ENCODE measurements at regions not wholly inside any gene's neighbourhood (a gene's known extent, or its start where the extent isn't known, plus 50 kb on each side); places are given as distances from the start of the nearest gene placed in this dataset.

DNA sequence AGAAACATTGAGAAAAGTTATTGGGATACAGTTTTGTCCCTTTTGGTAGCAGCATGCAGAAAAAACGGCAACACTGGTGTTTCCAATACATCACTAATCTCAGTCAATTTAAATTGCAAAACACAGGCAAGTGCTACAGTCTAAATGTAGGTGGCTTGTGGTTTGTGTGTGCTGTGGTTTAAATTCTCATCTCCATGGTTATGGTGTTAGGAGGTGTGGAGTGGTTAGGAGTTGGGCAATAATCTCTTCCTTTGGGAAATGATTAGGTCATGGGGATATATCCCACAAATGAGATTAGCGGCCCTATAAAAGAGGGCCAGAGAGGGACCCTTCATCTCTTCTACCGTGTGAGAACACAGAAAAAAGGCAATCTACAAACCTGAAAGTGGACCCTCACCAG lies 1344.3 kb downstream of the ADGRL3 start:
- Histone ChIP-seq H3K4me3 (no peak overlapping the region), H3K4me1 (no peaks in the 10 kb centered on the region), H3K27me3 (no peaks in the 10 kb centered on the region), H3K36me3 (no peaks in the 10 kb centered on the region), H3K27ac (no peak overlapping the region), H3K9me3 (no peaks in the 10 kb centered on the region)
- DNase-seq (ENCODE audit: low spot score in 2 of 2): no peak
- WGBS, 2 donors: 68 to 75% methylated on average over 3 of the region's 3 CpGs
- TF ChIP-seq POLR2A (IDR thresholded peaks at IDR 0.05) (no peak), EP300 (IDR thresholded peaks at IDR 0.05) (no peak)
- TF ChIP-seq, protein P1, sequence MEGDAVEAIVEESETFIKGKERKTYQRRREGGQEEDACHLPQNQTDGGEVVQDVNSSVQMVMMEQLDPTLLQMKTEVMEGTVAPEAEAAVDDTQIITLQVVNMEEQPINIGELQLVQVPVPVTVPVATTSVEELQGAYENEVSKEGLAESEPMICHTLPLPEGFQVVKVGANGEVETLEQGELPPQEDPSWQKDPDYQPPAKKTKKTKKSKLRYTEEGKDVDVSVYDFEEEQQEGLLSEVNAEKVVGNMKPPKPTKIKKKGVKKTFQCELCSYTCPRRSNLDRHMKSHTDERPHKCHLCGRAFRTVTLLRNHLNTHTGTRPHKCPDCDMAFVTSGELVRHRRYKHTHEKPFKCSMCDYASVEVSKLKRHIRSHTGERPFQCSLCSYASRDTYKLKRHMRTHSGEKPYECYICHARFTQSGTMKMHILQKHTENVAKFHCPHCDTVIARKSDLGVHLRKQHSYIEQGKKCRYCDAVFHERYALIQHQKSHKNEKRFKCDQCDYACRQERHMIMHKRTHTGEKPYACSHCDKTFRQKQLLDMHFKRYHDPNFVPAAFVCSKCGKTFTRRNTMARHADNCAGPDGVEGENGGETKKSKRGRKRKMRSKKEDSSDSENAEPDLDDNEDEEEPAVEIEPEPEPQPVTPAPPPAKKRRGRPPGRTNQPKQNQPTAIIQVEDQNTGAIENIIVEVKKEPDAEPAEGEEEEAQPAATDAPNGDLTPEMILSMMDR (IDR thresholded peaks at IDR 0.05): no peak

DNA sequence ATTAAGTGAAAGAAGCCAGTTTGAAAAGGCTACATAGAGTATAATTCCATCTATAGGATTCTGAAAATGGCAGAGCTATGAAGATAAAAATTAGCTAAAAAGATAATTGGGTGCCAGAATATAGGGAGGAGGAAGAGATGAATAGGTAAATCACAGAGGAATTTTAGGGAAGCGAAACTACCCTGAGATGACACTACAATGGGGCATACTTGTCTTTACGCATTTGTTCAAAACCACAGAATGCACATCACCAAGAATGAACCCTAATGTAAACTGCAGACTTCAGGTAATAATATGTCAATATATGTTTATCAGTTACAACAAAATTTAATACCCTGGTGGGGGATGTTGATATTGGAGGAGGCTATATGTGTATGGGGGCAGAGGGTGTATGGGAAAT lies 1342.9 kb downstream of the ADGRL3 start:
- WGBS, 2 donors: 86 to 96% methylated on average over 2 of the region's 2 CpGs
- H3K36me3 ChIP-seq: no peaks in the 10 kb centered on the region
- no peak for DNase-seq (ENCODE audit: low spot score in 2 of 2)
- no peak overlapping the region for H3K4me3 ChIP-seq
- no peaks in the 10 kb centered on the region for H3K27me3 ChIP-seq
- no peak overlapping the region for H3K27ac ChIP-seq
- no peaks in the 10 kb centered on the region for H3K4me1 ChIP-seq
- no peak for TF ChIP-seq POLR2A (IDR thresholded peaks at IDR 0.05)
- TF ChIP-seq, protein P1 (IDR thresholded peaks at IDR 0.05): no peak
- no peak for TF ChIP-seq EP300 (IDR thresholded peaks at IDR 0.05)
- peaks cover 0 to 12% (median 0%) of the 10 kb centered on the region in 4 donors for H3K9me3 ChIP-seq

DNA sequence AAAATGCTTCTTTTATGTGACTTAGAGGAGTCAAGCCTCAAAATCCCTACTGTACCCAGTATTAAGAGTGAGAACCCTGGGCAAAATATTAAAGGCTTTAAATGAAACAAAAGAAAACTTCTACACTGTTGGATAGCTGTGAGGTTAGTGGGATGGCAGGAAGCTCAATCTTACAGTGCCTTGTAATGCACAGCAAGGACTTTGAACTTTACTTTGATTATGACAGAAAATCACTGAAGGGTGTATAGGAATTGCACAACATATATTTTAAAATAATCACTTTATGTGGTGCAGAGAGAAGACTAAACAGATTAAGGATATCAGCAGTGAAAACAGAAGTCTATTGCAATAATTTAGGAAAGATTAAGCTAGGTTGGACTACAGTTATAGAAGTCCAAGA lies 1333.4 kb downstream of the ADGRL3 start:
- DNase-seq (ENCODE audit: low spot score in 2 of 2): no peak
- TF ChIP-seq EP300 (IDR thresholded peaks at IDR 0.05) (no peak), POLR2A (IDR thresholded peaks at IDR 0.05) (no peak)
- TF ChIP-seq, protein P1 (IDR thresholded peaks at IDR 0.05): no peak
- H3K4me3 ChIP-seq: no peak overlapping the region
- H3K27me3 ChIP-seq: no peaks in the 10 kb centered on the region
- H3K36me3 ChIP-seq: no peaks in the 10 kb centered on the region
- H3K27ac ChIP-seq: no peak overlapping the region
- H3K4me1 ChIP-seq: no peaks in the 10 kb centered on the region
- H3K9me3 ChIP-seq: peaks cover 0 to 12% (median 0%) of the 10 kb centered on the region in 4 donors

DNA sequence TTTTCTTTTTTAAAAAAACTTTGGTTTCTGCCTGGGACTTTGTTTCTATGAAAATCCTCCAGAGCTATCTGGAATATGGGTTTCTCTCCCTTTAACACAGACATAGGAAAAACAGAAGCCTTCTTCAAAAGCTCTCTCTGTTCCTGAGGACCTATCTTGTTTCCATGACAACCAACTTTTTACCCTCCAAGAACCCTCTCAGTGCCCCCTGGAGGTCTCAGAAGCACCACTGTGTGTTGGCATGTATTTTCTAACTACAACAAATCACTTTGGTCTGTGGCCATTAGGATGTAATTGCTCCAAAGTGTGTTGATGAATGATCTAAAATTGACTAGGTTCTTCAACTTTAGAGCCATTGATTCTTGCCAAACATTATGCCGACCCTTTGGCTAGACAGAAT lies 1331.6 kb downstream of the ADGRL3 start:
- H3K27me3 ChIP-seq: no peaks in the 10 kb centered on the region
- TF ChIP-seq POLR2A (IDR thresholded peaks at IDR 0.05) (no peak), EP300 (IDR thresholded peaks at IDR 0.05) (no peak)
- TF ChIP-seq, protein P1 (IDR thresholded peaks at IDR 0.05): no peak
- DNase-seq (ENCODE audit: low spot score in 2 of 2): no peak
- H3K4me1 ChIP-seq: no peaks in the 10 kb centered on the region
- 81 to 83% methylated on average over 1 of the region's 1 CpG for WGBS, 2 donors
- H3K36me3 ChIP-seq: no peaks in the 10 kb centered on the region
- H3K9me3 ChIP-seq: no peaks in the 10 kb centered on the region
- no peak overlapping the region for H3K27ac ChIP-seq
- H3K4me3 ChIP-seq: no peak overlapping the region

DNA sequence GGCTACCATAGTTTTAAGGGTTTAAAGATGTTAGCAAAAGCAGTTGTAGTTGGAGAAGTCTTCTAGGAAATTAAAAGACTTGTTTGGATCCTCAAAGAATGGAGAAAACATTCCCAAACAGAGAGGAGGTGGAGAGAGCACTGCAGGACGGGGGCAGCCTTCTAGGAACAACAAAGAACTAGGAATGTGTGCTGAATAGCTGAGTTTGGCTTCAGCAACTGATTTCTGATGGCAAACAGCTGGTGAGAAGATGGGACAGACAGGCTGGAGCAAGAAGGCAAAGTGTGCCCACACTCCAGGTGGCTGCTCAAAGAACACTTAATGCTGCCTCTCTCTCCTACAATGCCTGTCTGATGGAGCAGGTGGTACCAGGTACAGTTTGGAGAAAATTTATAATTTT lies 1331.1 kb downstream of the ADGRL3 start:
- 17 to 30% methylated on average over 1 of the region's 1 CpG for WGBS, 2 donors
- no peaks in the 10 kb centered on the region for H3K27me3 ChIP-seq
- no peaks in the 10 kb centered on the region for H3K9me3 ChIP-seq
- TF ChIP-seq, protein P1 (IDR thresholded peaks at IDR 0.05): no peak
- TF ChIP-seq EP300 (IDR thresholded peaks at IDR 0.05) (no peak), POLR2A (IDR thresholded peaks at IDR 0.05) (no peak)
- no peak overlapping the region for H3K4me3 ChIP-seq
- no peak overlapping the region for H3K27ac ChIP-seq
- H3K36me3 ChIP-seq: no peaks in the 10 kb centered on the region
- DNase-seq (ENCODE audit: low spot score in 2 of 2): no peak
- H3K4me1 ChIP-seq: no peaks in the 10 kb centered on the region
